ENCODE measurements at regions not wholly inside any gene's neighbourhood (a gene's known extent, or its start where the extent isn't known, plus 50 kb on each side); places are given as distances from the start of the nearest gene placed in this dataset.

GRCh38 chr17:83200231-83200699 is 120.9 kb downstream of the METRNL start:
- no peak for TF ChIP-seq CTCF (conservative IDR thresholded peaks at IDR 0.05; ENCODE audit: low read depth, low read length)
- no peak for DNase-seq (ENCODE audit: low read depth)
- H3K4me3 ChIP-seq (ENCODE audit: low read depth, low read length) = no peak overlapping the region

GRCh38 chr17:83200751-83201150 is 121.3 kb downstream of the METRNL start:
- TF ChIP-seq CTCF (conservative IDR thresholded peaks at IDR 0.05; ENCODE audit: low read depth, low read length) = no peak
- H3K4me3 ChIP-seq (ENCODE audit: low read depth, low read length) = no peak overlapping the region
- no peak for DNase-seq (ENCODE audit: low read depth)

- DNase-seq (ENCODE audit: low read depth) = no peak
- H3K4me3 ChIP-seq (ENCODE audit: low read depth, low read length) = no peak overlapping the region
- TF ChIP-seq CTCF (conservative IDR thresholded peaks at IDR 0.05; ENCODE audit: low read depth, low read length) = no peak
Measured at GRCh38 chr17:83201206-83202001, 122.0 kb downstream of the METRNL start.

GRCh38 chr17:83202002-83203000 is 122.9 kb downstream of the METRNL start:
- no peak for DNase-seq (ENCODE audit: low read depth)
- no peak overlapping the region for H3K4me3 ChIP-seq (ENCODE audit: low read depth, low read length)
- no peak for TF ChIP-seq CTCF (conservative IDR thresholded peaks at IDR 0.05; ENCODE audit: low read depth, low read length)

- no peak for TF ChIP-seq CTCF (conservative IDR thresholded peaks at IDR 0.05; ENCODE audit: low read depth, low read length)
- DNase-seq (ENCODE audit: low read depth) = no peak
- no peak overlapping the region for H3K4me3 ChIP-seq (ENCODE audit: low read depth, low read length)
Measured at GRCh38 chr17:83203073-83203471, 123.7 kb downstream of the METRNL start.

GRCh38 chr17:83203472-83204221 is 124.2 kb downstream of the METRNL start:
- no peak overlapping the region for H3K4me3 ChIP-seq (ENCODE audit: low read depth, low read length)
- no peak for DNase-seq (ENCODE audit: low read depth)
- TF ChIP-seq CTCF (conservative IDR thresholded peaks at IDR 0.05; ENCODE audit: low read depth, low read length) = no peak

Measured in epithelial cell of proximal tubule (primary cell).